Medulla oblongata (tissue), 1 donor: ENCODE measurements at regions not wholly inside any gene's neighbourhood (a gene's known extent, or its start where the extent isn't known, plus 50 kb on each side); places are given as distances from the start of the nearest gene placed in this dataset.
A peak's percentile ranks its signal among the peaks of the same experiment; 100 is the strongest.
"Not testable (repeated sequence)": the region's sequence is repeated elsewhere in the genome, so short reads cannot be mapped to it uniquely, and the experiment has no call there.

ENCODE experiments used
- DNase-seq: peaks from one replicate; pipeline ENCODE4 v3.0.0-alpha.2; 2015; ENCODE audit errors: extremely low spot score

DNA sequence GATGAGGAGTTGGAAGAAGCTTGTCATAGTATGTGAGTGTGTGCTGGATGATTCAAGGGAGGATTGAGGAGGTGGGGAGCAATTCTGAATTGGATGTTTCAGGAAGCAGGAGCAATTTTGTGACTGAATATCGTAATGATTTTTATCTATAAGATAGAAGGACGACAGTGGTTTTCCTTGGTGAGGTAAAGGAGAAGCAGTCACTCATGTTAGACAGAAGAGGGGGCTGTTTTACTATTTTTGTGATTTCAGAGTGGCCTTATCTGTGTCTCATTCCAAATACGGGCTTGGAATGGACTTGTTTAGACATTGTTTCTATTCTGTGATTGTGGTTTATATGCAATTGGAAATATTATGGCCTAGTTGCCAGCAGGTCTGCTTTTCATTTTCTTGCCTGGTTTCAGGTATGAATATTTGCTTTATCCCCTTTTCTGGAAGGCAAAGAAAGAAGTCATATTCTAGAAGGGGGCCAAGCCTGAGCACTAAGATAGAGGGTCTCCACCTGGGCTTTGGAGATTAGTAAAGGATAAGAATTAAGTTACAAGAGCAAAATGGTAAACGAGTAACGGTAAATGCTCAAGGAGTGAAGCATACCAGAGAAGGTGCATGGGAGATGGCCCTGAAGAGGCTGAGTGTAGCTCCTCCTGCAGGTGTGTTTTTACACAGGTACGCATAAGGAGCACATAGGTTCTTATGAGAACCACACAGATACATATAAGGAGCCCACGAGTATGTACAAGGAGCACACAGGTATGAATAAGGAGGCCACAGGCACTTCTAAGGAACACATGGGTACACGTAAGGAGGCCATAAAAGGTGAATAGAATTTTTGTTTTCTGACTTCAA is 124.6 kb upstream of the KCNAB1 start:
- no peak for DNase-seq

DNA sequence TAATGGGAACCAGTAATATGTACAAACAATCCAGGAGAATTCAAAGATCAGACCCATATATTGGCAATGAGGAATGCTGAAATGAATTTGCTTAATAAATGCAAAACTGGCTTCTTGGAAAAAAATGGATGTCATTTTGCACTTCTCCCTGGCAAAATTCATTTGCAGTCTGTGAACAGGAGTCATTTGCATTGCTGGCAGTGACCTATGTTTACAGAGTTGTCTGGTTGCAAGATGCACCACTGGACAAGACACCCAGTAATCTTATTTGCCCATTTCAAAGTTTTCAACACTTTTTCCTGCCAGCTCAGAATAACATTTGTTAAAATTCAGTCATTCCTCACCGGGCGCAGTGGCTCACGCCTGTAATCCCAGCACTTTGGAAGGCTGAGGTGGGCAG is 123.5 kb upstream of the KCNAB1 start:
- DNase-seq = no peak

DNA sequence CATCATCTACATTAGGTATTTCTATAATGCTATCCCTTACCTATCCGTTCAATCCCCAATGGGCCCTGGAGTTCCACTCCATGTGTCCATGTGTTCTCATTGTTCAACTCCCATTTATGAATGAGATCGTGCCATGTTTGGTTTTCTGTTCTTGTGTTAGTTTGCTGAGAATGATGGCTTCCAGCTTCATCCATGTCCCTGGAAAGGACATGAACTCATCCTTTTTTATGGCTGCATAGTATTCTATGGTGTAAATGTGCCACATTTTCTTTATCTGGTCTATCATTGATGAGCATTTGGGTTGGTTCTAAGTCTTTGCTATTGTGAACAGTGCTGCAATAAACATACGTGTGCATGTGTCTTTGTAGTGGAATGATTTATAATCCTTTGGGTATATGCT is 122.2 kb upstream of the KCNAB1 start:
- not testable (repeated sequence) for DNase-seq

- no peak for DNase-seq
Measured at GRCh38 chr3:156005736-156006135, 114.6 kb upstream of the KCNAB1 start.

DNA sequence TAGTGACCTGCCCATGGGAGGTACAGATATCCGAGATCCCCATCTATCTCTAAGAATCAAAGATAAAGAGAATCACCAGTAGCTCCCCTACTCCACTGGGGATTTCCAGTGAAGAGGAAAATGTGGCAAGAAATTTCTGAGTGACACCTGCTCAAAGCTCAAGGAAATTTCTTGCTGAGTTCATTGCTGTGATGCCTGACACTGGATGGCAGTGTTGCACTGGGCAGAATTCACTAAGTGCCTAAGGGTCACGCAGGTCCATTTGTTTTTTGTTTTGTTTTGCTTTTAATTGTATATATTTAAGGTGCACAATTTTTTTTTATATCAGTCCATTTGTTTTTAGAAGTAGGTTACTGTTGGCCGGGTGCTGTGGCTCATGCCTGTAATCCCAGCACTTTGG is 109.5 kb upstream of the KCNAB1 start:
- peak; percentile 55 for DNase-seq

- DNase-seq = no peak
Measured at GRCh38 chr3:156014489-156014888, 105.9 kb upstream of the KCNAB1 start.

DNA sequence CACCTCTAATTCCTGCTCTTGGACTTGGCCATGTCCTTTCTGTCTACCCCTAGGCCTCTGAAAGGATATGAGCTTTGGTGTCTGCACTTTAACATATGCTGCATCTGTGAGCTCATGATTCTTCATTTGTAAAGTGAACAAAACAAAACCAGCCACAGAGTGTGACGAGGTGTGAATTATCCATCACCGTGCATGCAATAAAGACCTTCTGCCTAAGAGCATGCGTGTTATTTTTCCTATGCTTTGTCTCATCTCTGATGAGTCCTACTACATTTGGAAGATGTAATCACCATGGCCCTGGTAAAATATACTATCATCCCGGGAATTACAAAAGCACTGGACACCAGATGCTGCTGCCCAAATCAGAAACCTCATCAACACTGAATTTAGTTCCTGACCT is 103.5 kb upstream of the KCNAB1 start:
- no peak for DNase-seq

DNA sequence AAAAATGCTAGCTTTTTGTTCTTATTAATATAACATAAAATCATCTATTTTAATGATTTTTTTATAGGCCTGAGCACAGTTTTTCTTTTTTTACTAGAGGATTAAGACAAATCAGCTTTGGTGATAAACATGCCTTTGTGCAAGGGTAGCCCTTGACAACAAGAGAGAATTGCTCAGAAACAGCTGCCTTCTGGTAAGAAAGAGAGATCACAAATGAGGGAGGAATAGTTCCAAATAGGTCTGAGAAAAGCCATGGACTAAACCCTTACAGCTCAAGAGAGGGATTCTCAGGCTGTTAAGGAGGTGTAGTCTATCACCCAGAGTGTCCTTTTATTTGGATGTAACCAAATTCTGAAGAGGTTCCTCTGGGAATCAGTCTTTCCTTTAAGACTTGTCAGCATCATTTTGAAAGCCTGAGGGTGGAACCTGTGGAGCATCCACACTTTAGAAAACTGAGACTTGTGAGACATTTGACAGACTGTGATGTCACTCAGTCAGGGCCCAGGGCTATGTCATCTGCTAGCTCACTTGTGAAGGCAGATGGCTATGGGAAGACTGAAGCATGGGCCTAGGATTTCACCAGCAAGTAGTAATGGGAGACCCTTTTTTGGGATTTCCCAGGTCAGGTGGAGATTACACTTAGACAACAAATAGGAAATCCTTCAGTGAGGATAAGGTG is 102.9 kb upstream of the KCNAB1 start:
- no peak for DNase-seq

- DNase-seq = no peak
Measured at GRCh38 chr3:156024904-156025533, 95.4 kb upstream of the KCNAB1 start.

DNA sequence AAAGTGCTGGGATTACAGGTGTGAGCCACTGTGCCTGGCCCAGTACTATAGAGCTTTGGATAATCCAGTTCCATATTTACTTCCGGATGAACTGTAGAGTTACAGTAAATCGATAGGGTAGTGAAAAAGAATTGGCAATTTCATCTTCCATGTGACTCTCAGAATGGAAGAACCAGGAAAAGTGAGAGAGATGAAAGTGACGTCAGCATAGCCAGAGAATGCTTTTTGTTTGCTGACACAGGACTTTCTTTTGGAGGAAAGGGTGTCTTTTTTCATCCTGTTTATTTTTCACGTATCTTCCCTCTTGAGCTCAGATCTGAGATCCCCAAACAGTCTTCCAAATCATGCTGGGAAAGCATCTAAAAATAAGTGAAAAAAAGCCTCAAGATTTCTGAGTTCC is 91.2 kb upstream of the KCNAB1 start:
- DNase-seq = no peak

DNA sequence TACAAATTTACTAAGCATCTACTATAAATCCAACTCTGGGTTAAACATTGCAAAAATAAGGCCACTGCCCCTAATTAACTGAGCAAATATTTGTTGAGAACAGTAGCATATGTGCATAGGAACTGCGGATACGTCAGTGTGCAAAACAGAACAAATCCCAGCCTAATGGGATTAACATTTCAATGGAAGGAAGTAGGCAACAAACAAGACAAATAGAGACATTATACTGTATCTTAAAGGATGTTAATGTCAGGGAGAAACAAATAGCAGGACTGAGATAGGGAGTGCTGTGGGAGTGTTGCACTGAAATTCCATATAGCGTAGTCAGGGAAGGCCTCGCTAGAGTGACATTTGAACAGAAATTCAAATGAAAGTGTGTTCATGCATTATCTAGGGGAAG is 89.7 kb upstream of the KCNAB1 start:
- DNase-seq = no peak

DNA sequence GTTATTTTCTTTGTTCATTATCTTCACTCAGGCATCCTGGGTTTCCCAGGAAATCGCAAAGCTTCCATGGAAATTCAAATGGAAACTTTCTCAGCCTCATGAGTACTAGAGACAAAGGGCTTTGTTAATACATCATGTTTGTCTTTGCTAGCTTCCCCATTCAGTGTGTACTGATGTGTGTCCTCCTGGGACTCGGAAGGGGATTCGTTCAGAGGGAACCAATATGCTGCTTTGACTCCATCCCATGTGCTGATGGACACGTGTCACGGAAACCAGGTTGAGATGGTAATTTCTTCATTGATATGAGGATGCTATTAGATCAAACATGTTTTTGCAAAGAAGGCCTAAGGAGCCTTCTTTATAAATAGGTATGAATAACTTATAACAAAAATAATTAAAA is 87.0 kb upstream of the KCNAB1 start:
- DNase-seq = peak; percentile 25

DNA sequence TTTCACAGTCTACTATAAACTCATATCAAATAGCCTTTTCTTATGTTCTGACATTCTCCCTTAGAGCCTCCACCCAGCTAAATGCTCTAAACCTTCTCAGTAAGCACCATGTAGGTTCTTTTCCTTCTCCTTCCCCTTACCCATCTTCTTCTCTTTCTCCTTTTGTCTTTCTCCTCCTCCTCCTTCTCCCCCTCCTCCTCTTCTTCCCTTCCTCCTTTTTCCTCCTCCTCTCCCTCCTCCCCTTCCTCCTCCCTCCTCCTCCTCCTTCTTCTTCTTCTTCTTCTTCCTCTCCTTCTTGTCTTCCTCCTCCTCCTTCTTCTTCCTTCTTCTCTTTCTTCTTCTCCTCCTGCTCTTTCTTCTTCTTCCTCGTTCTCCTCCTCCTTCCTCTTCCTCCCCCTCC is 85.2 kb upstream of the KCNAB1 start:
- DNase-seq = no peak

DNA sequence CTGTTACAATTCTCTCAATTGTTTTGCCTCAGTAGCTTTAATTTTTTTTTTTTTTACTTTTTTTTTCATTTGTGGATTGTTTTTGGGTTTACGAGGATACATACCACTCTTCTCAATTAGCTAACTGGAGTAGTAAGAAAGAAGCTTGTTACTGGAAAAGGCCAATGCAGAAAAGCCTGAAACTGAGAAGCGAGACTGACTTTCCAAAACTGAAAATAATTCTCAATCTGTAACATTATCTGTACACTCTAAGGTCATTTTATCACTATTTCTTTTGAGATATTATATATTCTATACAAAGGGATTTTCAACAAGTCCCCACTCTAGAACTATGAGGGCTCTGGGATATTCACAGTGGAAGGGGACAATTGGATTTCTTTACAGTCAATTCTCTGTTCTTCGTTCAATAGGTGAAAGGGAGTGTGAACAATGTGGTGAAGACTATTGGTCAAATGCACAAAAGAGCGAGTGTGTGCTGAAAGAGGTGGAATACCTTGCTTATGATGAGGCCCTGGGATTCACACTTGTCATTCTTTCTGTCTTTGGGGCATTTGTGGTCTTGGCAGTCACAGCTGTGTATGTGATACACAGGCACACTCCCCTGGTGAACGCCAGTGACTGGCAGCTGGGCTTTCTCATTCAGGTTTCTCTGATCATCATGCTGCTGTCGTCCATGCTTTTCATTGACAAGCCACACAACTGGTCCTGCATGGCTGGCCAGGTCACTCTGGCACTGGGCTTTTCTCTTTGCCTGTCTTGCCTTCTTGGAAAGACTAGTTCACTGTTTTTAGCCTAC is 83.9 kb upstream of the KCNAB1 start:
- DNase-seq = no peak

GRCh38 chr3:156037356-156037755 is 83.0 kb upstream of the KCNAB1 start:
- peak; percentile 51 for DNase-seq

GRCh38 chr3:156038869-156039268 is 81.5 kb upstream of the KCNAB1 start:
- no peak for DNase-seq

DNA sequence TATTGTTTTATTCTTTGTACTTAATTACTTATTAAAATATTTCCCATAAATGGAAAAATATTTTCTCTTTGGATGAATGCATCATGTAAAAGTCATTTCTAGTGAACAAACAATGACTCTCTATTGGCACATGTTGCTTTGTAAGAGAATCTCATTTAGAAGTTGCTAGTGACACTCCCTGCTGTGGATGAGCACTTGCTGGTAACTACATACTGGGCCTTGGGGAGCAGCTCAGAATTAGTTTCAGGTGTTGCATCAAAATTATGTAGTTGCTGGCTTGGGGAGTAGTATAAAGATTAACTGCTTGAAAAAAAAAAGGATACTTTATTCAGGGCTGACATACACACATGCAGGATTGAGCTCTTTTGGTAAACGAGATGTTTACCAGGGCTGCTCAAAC is 80.3 kb upstream of the KCNAB1 start:
- peak; percentile 16 for DNase-seq

GRCh38 chr3:156041216-156041841 is 79.0 kb upstream of the KCNAB1 start:
- not testable (repeated sequence) for DNase-seq

GRCh38 chr3:156041856-156042255 is 78.5 kb upstream of the KCNAB1 start:
- not testable (repeated sequence) for DNase-seq

DNA sequence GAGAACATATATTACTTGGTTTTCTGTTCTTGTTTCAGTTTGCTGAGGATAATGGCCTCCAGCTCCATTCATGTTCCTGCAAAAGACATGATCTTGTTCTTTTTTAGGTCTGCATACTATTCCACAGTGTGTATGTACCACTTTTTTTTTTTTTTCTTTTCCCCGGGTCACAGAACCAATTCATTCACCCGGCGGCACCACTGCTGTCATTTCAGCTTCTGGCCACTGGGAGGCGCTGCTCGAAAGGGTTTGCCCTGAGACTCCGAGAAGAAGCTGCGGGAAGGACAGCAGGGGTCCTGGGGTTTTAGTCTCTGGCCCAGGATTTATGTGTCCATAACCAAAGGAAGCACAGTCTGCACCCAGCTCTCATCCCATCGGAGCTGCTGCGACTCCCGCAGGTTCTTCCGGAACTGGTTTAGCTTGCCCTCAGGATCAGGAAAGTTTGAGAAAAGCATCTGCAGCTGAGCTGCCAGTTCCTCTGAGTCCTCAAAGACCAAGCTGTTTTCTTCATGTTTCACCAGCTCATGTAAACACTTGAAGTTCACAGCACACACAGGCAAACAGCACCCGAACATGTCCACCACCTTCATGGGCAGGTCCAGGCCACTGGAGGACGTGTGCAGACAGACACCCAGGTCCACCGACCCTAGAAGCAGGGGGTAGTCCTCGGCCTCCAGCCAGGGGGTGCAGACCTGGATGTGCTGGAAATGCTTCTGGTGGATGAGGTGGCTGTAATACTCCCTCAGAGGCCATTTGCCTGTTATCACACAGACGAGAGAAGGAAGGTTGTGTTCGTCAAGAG is 76.3 kb upstream of the KCNAB1 start:
- DNase-seq = not testable (repeated sequence)

DNA sequence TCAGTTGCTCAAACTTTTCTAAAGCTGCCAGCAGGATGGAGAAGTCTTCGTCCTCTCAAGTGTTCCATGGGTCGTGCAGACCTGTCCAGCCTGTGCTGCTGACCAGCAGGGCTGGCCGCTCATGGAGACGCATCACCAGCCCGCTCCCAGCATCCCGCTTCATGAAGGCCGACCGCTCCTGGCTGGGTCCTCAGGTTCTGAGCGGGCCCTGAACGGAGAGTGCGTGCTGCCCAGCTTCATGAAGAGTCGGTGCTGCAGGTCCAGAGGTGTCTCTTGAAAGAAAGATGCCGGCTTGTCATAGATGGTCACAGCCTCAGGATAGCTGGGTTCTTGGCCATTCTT is 75.8 kb upstream of the KCNAB1 start:
- no peak for DNase-seq
